Lower leg skin (tissue), 3 donors: ENCODE measurements at regions not wholly inside any gene's neighbourhood (a gene's known extent, or its start where the extent isn't known, plus 50 kb on each side); places are given as distances from the start of the nearest gene placed in this dataset.

Source experiments
- POLR2A ChIP-seq, 2 donors: fragments of 450-650 bp; IDR thresholded peaks; one replicate each; pipeline ENCODE4 v1.6.1; 2016 to 2017; ENCODE audit warnings: antibody characterized with exemption in 2 of 2, mild to moderate bottlenecking in 1 of 2, moderate library complexity in 1 of 2
- TF ChIP-seq, protein P1 (sequence below), 3 donors: fragments of 450-650 bp; IDR thresholded peaks; one replicate each; pipeline ENCODE4 v1.5.1; 2016; ENCODE audit warnings: antibody characterized with exemption in 3 of 3, mild to moderate bottlenecking in 3 of 3, moderate library complexity in 2 of 3

GRCh38 chr10:64535131-64535867 is 1014.1 kb downstream of the REEP3 start:
- TF ChIP-seq, protein P1, sequence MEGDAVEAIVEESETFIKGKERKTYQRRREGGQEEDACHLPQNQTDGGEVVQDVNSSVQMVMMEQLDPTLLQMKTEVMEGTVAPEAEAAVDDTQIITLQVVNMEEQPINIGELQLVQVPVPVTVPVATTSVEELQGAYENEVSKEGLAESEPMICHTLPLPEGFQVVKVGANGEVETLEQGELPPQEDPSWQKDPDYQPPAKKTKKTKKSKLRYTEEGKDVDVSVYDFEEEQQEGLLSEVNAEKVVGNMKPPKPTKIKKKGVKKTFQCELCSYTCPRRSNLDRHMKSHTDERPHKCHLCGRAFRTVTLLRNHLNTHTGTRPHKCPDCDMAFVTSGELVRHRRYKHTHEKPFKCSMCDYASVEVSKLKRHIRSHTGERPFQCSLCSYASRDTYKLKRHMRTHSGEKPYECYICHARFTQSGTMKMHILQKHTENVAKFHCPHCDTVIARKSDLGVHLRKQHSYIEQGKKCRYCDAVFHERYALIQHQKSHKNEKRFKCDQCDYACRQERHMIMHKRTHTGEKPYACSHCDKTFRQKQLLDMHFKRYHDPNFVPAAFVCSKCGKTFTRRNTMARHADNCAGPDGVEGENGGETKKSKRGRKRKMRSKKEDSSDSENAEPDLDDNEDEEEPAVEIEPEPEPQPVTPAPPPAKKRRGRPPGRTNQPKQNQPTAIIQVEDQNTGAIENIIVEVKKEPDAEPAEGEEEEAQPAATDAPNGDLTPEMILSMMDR (IDR thresholded peaks at IDR 0.05) = no peak
- no peak for TF ChIP-seq POLR2A (IDR thresholded peaks at IDR 0.05)
